Epithelial cell of esophagus (primary cell): ENCODE measurements at regions not wholly inside any gene's neighbourhood (a gene's known extent, or its start where the extent isn't known, plus 50 kb on each side); places are given as distances from the start of the nearest gene placed in this dataset.

Experiments used
- DNase-seq: peaks from one replicate; pipeline ENCODE4 v3.0.0; 2010; ENCODE audit warnings: low read depth
- H3K4me3 ChIP-seq: 2 replicates; pipeline ENCODE4 v1.5.1; 2011; ENCODE audit warnings: mild to moderate bottlenecking, low read length, control low read depth
- CTCF ChIP-seq: IDR thresholded peaks from 2 replicates; pipeline ENCODE4 v1.5.1; 2011; ENCODE audit warnings: low read depth, mild to moderate bottlenecking, low read length, control low read depth, inconsistent platforms; ENCODE audit not compliant: insufficient read depth; ENCODE audit errors: missing control alignments

GRCh38 chr14:86987966-86988365 lies 1005.0 kb downstream of the GALC start:
- H3K4me3 ChIP-seq = no peak overlapping the region
- TF ChIP-seq CTCF = no peak
- DNase-seq = no peak

- DNase-seq = no peak
- no peak overlapping the region for H3K4me3 ChIP-seq
- TF ChIP-seq CTCF = no peak
Measured at GRCh38 chr14:86973177-86973576, 1019.8 kb downstream of the GALC start.

DNA sequence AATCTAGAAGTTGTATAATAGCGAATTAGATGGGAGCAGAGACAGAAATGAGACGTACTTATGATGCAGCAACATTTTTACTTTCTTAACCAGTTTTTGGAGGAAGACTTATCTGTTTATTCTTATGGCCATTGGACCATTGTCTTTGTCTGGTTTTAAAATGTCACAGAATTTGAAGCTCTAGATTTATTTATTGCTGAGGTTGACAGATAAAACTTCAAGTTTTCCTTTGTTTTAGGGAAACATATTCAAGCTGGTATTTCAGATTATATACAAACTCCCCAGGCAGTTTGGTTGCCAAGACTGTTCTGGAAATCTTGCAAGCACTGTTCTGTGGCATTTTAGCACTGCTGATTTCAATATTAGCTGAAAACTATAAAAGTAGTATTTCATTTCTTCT lies 1021.7 kb downstream of the GALC start:
- H3K4me3 ChIP-seq = no peak overlapping the region
- TF ChIP-seq CTCF = no peak
- no peak for DNase-seq

GRCh38 chr14:86961106-86961716 lies 1031.8 kb downstream of the GALC start:
- TF ChIP-seq CTCF = peak; percentile 79
- DNase-seq = peak; percentile 68
- no peak overlapping the region for H3K4me3 ChIP-seq

DNA sequence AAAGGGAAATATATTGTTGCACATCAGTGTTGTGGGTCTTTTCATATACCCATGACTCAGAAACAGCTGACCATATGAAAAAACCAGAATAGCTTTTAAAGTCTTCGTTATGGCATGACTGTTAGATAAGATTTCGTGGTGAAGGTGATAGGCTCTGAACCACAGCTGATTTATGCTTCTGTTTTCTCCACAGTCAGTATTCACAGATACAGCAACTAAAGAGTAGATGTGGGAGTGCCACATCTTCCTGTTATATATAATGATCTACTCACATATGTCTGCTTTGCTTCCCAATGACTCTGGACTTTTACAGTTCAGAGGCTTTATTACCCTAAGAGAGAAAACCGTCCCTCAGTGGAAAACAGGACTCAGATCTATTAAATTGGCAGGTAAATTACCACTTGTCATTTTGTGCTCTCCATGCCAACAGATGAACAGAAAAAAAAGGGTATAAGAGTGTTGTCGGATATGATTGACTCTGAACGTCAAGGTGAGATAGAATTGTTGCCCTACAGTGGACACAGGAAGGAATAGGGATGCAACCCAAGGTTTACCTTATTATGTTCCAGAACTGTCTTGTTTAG lies 1037.1 kb downstream of the GALC start:
- no peak for DNase-seq
- H3K4me3 ChIP-seq = no peak overlapping the region
- TF ChIP-seq CTCF = no peak

GRCh38 chr14:86954623-86955022 lies 1038.4 kb downstream of the GALC start:
- DNase-seq = no peak
- H3K4me3 ChIP-seq = no peak overlapping the region
- no peak for TF ChIP-seq CTCF

GRCh38 chr14:86946446-86946845 lies 1046.5 kb downstream of the GALC start:
- no peak overlapping the region for H3K4me3 ChIP-seq
- no peak for TF ChIP-seq CTCF
- DNase-seq = peak; percentile 54
